H9 (cell line): ENCODE measurements at regions not wholly inside any gene's neighbourhood (a gene's known extent, or its start where the extent isn't known, plus 50 kb on each side); places are given as distances from the start of the nearest gene placed in this dataset.

Experiments
- DNase-seq: peaks from one replicate; pipeline ENCODE4 v3.0.0-alpha.2; 2017
- H2AFZ ChIP-seq: one replicate; pipeline ENCODE4 v1.6.1; 2013; ENCODE audit warnings: mild to moderate bottlenecking, low read length, control low read depth, moderate library complexity
- H2AK5ac ChIP-seq: 2 replicates; pipeline ENCODE4 v1.6.1; 2013; ENCODE audit warnings: low read length, control low read depth, mixed read lengths; ENCODE audit not compliant: insufficient read length
- H2BK120ac ChIP-seq: one replicate; pipeline ENCODE4 v1.6.1; 2013; ENCODE audit warnings: low read depth, mild to moderate bottlenecking, low read length, control low read depth, inconsistent platforms; ENCODE audit not compliant: poor library complexity, severe bottlenecking
- H2BK12ac ChIP-seq: 2 replicates; pipeline ENCODE4 v1.6.1; 2013; ENCODE audit warnings: low read length, control low read depth, mixed read lengths, low read depth; ENCODE audit not compliant: insufficient read length
- H2BK15ac ChIP-seq: 2 replicates; pipeline ENCODE4 v1.6.1; 2013; ENCODE audit warnings: low read depth, low read length, control low read depth
- H2BK20ac ChIP-seq: one replicate; pipeline ENCODE4 v1.6.1; 2013; ENCODE audit warnings: low read depth, mild to moderate bottlenecking, low read length, control low read depth, inconsistent platforms; ENCODE audit not compliant: poor library complexity, severe bottlenecking
- H2BK5ac ChIP-seq: 2 replicates; pipeline ENCODE4 v1.6.1; 2013; ENCODE audit warnings: low read length, control low read depth, mixed read lengths; ENCODE audit not compliant: insufficient read length
- H3K14ac ChIP-seq: 2 replicates; pipeline ENCODE4 v1.6.1; 2013; ENCODE audit warnings: low read length, control low read depth; ENCODE audit not compliant: insufficient read depth
- H3K18ac ChIP-seq: 2 replicates; pipeline ENCODE4 v1.6.1; 2013; ENCODE audit warnings: low read depth, mild to moderate bottlenecking, mixed read lengths, low read length, control low read depth; ENCODE audit not compliant: insufficient read length
- H3K23ac ChIP-seq: 2 replicates; pipeline ENCODE4 v1.6.1; 2013; ENCODE audit warnings: low read length, control low read depth, mixed read lengths, low read depth; ENCODE audit not compliant: insufficient read length
- H3K23me2 ChIP-seq: 2 replicates; pipeline ENCODE4 v1.6.1; 2013; ENCODE audit warnings: low read depth, mild to moderate bottlenecking, mixed read lengths, low read length, control low read depth; ENCODE audit not compliant: insufficient read length, poor library complexity, severe bottlenecking
- H3K27ac ChIP-seq: 2 replicates; pipeline ENCODE4 v1.5.1; 2013; ENCODE audit warnings: low read length, control low read depth, mixed read lengths, low read depth; ENCODE audit not compliant: insufficient read length
- H3K27me3 ChIP-seq: 2 replicates; pipeline ENCODE4 v1.6.1; 2013; ENCODE audit warnings: low read length, control low read depth, inconsistent platforms; ENCODE audit not compliant: insufficient read depth
- H3K4ac ChIP-seq: 2 replicates; pipeline ENCODE4 v1.6.1; 2013; ENCODE audit warnings: low read depth, mild to moderate bottlenecking, control low read depth, inconsistent platforms, low read length, moderate library complexity
- H3K4me1 ChIP-seq: 2 replicates; pipeline ENCODE4 v1.6.1; 2013; ENCODE audit warnings: low read length, control low read depth, inconsistent platforms; ENCODE audit not compliant: insufficient read depth
- H3K4me2 ChIP-seq: 2 replicates; pipeline ENCODE4 v1.6.1; 2013; ENCODE audit warnings: low read length, control low read depth, mixed read lengths; ENCODE audit not compliant: insufficient read length, insufficient read depth
- H3K56ac ChIP-seq: 2 replicates; pipeline ENCODE4 v1.6.1; 2013; ENCODE audit warnings: low read depth, mild to moderate bottlenecking, mixed read lengths, low read length, control low read depth; ENCODE audit not compliant: insufficient read length
- H3K79me1 ChIP-seq: 2 replicates; pipeline ENCODE4 v1.6.1; 2013; ENCODE audit warnings: low read depth, mild to moderate bottlenecking, moderate library complexity, low read length, control low read depth, inconsistent platforms; ENCODE audit not compliant: insufficient read depth, poor library complexity, severe bottlenecking
- H3K79me2 ChIP-seq: 2 replicates; pipeline ENCODE4 v1.6.1; 2013; ENCODE audit warnings: low read length, control low read depth, inconsistent platforms; ENCODE audit not compliant: insufficient read depth
- H3K9ac ChIP-seq: 2 replicates; pipeline ENCODE4 v1.6.1; 2013; ENCODE audit warnings: low read length, control low read depth, mixed read lengths; ENCODE audit not compliant: insufficient read length; ENCODE audit errors: extremely low read depth
- H3K9me3 ChIP-seq: one replicate; pipeline ENCODE4 v1.6.1; 2013; ENCODE audit warnings: low read depth, low read length, inconsistent platforms; ENCODE audit not compliant: control insufficient read depth
- H3T11ph ChIP-seq: one replicate; pipeline ENCODE4 v1.6.1; 2013; ENCODE audit warnings: mild to moderate bottlenecking, low read length, control low read depth, inconsistent platforms
- H4K20me1 ChIP-seq: one replicate; pipeline ENCODE4 v1.6.1; 2013; ENCODE audit not compliant: control insufficient read depth, insufficient read length, insufficient read depth
- H4K5ac ChIP-seq: 2 replicates; pipeline ENCODE4 v1.6.1; 2013; ENCODE audit warnings: low read depth, mild to moderate bottlenecking, mixed read lengths, low read length, control low read depth; ENCODE audit not compliant: insufficient read length
- H4K8ac ChIP-seq: replicated peaks from 2 replicates; pipeline ENCODE4 v1.6.1; 2013; ENCODE audit warnings: low read length, control low read depth, mixed read lengths, low read depth; ENCODE audit not compliant: insufficient read length
- H4K91ac ChIP-seq: 2 replicates; pipeline ENCODE4 v1.6.1; 2013; ENCODE audit warnings: low read depth, mild to moderate bottlenecking, moderate library complexity, mixed read lengths, low read length, control low read depth; ENCODE audit not compliant: insufficient read length
- H3K27ac Mint-ChIP-seq, 3 experiments: 2 replicates in 2 of 3; 3 replicates in 1 of 3; pipeline ENCODE4 v1.8.0; 2020 to 2021; ENCODE audit warnings: mixed read lengths in 3 of 3, mild to moderate bottlenecking in 1 of 3, moderate library complexity in 1 of 3
- H3K27me3 Mint-ChIP-seq: 2 replicates; pipeline ENCODE4 v1.8.0; 2021; ENCODE audit warnings: low read depth, mild to moderate bottlenecking, moderate library complexity, mixed read lengths
- H3K36me3 Mint-ChIP-seq, 3 experiments: 2 replicates in 2 of 3; 3 replicates in 1 of 3; pipeline ENCODE4 v1.8.0; 2020 to 2021; ENCODE audit warnings: low read depth in 3 of 3, mixed read lengths in 3 of 3; ENCODE audit not compliant: insufficient read depth in 1 of 3
- H3K4me1 Mint-ChIP-seq, 2 experiments: 2 replicates each; pipeline ENCODE4 v1.8.0; 2020; ENCODE audit warnings: mixed read lengths in 2 of 2
- H3K4me3 Mint-ChIP-seq, 2 experiments: 2 replicates in 1 of 2; 3 replicates in 1 of 2; pipeline ENCODE4 v1.8.0; 2020 to 2021; ENCODE audit warnings: mild to moderate bottlenecking in 2 of 2, mixed read lengths in 2 of 2, moderate library complexity in 1 of 2
- H3K9me3 Mint-ChIP-seq, 2 experiments: 2 replicates in 1 of 2; 3 replicates in 1 of 2; pipeline ENCODE4 v1.8.0; 2020; ENCODE audit warnings: mild to moderate bottlenecking in 2 of 2, mixed read lengths in 2 of 2, moderate library complexity in 1 of 2
- CTCF ChIP-seq: fragments of 200-600 bp; sonication (generic); conservative IDR thresholded peaks from 3 replicates; pipeline ENCODE4 v1.8.0; 2021; ENCODE audit warnings: antibody characterized with exemption, mild to moderate bottlenecking

- H3K23ac ChIP-seq = no peak overlapping the region
- no peak overlapping the region for H2BK12ac ChIP-seq
- no peak overlapping the region for H2AK5ac ChIP-seq
- H4K5ac ChIP-seq = no peak overlapping the region
- no peaks in the 10 kb centered on the region for H3K9me3 ChIP-seq
- no peak overlapping the region for H3K4ac ChIP-seq
- no peaks in the 10 kb centered on the region for H3K79me2 ChIP-seq
- no peaks in the 10 kb centered on the region for H4K20me1 ChIP-seq
- H3K4me2 ChIP-seq = no peak overlapping the region
- Mint-ChIP-seq H3K4me1 (peaks cover 7 to 9% of the 10 kb centered on the region in 2 experiments), H3K27me3 (no peaks in the 10 kb centered on the region; the same call in 1 of the 2 replicates), H3K27ac (no peak overlapping the region; a peak in 1 of 7 replicates), H3K4me3 (no peak overlapping the region), H3K9me3 (no peaks in the 10 kb centered on the region), H3K36me3 (no peaks in the 10 kb centered on the region)
- no peaks in the 10 kb centered on the region for H3K27me3 ChIP-seq
- H3K56ac ChIP-seq = no peak overlapping the region
- H3K23me2 ChIP-seq = no peaks in the 10 kb centered on the region
- H3K27ac ChIP-seq = no peak overlapping the region
- H2AFZ ChIP-seq = no peak overlapping the region
- no peak overlapping the region for H3K18ac ChIP-seq
- TF ChIP-seq CTCF = no peak
- no peaks in the 10 kb centered on the region for H3K79me1 ChIP-seq
- H2BK120ac ChIP-seq = no peak overlapping the region
- no peak overlapping the region for H4K91ac ChIP-seq
- H3K4me1 ChIP-seq = no peaks in the 10 kb centered on the region
- H3T11ph ChIP-seq = no peak overlapping the region
- H3K14ac ChIP-seq = no peak overlapping the region
- no peak for DNase-seq
- H2BK20ac ChIP-seq = no peak overlapping the region
- no peak overlapping the region for H3K9ac ChIP-seq
- H2BK5ac ChIP-seq = no peak overlapping the region
- H2BK15ac ChIP-seq = no peak overlapping the region
- H4K8ac ChIP-seq = no peak overlapping the region
Observed at GRCh38 chr12:78787576-78787975, 77.0 kb upstream of the SYT1 start.
